ENCODE measurements at regions not wholly inside any gene's neighbourhood (a gene's known extent, or its start where the extent isn't known, plus 50 kb on each side); places are given as distances from the start of the nearest gene placed in this dataset.

DNA sequence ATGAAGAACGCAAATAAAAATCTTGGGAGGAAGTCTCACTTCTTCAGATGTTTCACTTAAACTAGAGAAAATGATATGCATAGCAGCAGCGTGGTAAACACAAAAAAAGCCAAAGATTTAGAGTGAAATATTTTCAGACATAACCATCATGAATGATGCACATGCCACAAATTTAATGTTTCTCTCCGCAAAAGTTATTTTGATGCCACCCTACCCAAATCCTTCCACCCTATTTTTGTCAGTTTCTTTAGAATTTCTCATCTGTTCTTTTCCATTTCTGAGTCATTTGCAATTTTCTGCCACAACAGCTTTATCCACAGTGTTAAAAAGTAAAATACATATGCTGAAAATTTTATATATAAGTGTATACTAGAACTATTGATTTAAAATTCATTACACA is 1663.7 kb upstream of the ADGRL3 start:
- TF ChIP-seq GATA3 (IDR thresholded peaks at IDR 0.05; ENCODE audit: low read depth, low read length) (no peak), GATA2 (IDR thresholded peaks at IDR 0.05; ENCODE audit: low read depth, low read length) (no peak)

DNA sequence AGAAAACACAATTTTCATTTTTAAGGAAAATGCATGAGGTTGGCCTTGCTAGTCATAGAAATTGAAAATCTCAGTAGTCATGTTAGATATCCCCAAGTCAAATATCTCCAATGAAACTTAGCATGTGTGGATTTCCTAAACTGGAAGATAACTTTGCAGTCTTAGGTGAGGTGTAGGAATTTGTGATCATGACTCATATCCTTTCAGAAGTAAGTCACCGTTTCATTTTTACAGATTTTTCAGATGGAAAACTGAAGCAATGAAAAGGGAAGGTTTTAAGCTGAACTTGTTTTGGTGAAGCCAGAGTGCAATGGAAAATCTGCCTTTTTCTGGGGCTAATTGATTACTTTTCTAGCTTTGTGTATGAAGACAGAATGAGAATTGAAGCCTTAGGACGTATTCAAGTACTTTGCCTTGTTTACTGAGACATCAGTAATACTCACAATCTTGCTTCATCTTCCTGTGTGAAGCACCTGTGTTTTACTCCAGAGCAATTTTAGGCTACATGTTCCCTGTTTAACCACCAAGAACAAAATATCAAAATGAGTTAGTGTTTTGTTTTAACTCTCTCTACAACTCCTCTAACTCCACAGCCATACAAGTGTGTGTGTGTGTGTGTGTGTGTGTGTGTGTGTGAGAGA is 1662.8 kb upstream of the ADGRL3 start:
- TF ChIP-seq GATA2 (IDR thresholded peaks at IDR 0.05; ENCODE audit: low read depth, low read length) (no peak), GATA3 (IDR thresholded peaks at IDR 0.05; ENCODE audit: low read depth, low read length) (no peak)

DNA sequence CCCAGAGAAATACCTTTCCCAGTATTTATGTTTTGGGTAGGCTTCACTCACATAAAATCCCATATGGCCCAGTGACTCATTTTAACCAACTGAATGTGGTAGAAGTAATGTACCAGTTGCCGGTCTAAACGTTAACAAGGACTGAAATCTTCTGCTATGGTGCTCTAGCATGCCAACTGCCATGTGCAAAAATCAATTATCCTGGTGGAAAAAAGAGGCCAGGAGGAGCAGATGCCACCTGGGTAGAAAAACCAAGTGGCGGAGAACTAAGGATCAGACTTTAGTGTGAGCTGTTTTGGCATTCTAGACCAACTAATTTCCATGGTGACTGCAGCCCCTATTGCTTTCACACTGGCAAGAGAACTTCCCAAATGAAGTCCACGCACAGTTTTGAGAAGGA is 1660.7 kb upstream of the ADGRL3 start:
- TF ChIP-seq GATA2 (IDR thresholded peaks at IDR 0.05; ENCODE audit: low read depth, low read length) (no peak), GATA3 (IDR thresholded peaks at IDR 0.05; ENCODE audit: low read depth, low read length) (no peak)

DNA sequence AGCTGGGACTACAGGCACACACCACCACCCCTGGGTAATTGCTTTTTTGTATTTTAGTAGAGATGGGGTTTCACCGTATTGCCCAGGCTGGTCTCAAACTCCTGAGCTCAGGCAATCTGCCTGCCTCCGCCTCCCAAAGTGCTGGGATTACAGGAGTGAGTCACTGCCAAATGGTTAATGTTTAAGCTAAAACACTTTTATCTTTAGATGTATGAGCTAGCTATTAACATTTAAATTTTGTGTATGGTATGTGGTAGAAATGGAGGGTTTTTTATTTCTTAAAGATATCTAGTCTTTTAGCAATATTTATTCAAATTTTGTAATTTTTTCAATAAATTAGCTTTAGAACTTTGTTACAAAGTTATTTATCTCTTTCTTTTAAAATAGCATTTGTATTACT is 1659.8 kb upstream of the ADGRL3 start:
- no peak for TF ChIP-seq GATA2 (IDR thresholded peaks at IDR 0.05; ENCODE audit: low read depth, low read length)
- TF ChIP-seq GATA3 (IDR thresholded peaks at IDR 0.05; ENCODE audit: low read depth, low read length), result no peak

DNA sequence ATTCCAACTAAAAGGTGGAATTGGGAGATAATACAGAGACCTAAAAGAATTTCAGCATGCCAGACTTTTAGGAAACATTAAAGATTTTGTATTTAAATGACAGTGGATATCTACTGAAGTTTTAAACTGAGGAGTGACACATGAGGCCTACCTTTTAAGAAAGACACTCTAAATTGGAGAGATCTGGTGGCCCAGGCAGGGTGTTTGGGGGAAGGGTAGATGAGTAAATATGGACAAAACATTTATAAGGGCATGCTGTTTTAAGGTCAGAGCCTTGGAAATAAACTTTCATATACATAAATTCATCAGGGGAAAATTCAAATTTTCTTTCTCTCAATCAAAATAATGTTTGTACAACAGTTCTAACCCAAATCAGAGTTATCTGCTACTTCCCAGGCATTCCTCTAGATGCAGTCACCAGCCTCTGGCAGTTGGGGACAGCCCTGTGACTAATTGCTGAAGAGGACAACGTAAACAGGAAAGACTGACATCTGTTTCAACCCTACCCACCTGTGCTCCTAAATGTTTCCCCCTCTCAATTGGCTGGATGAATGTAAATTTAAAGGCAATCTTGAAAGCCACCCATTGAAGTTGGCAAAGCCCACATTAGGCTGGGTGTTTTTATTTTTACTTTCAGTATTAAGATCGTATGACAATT is 1646.9 kb upstream of the ADGRL3 start:
- no peak for TF ChIP-seq GATA2 (IDR thresholded peaks at IDR 0.05; ENCODE audit: low read depth, low read length)
- no peak for TF ChIP-seq GATA3 (IDR thresholded peaks at IDR 0.05; ENCODE audit: low read depth, low read length)

DNA sequence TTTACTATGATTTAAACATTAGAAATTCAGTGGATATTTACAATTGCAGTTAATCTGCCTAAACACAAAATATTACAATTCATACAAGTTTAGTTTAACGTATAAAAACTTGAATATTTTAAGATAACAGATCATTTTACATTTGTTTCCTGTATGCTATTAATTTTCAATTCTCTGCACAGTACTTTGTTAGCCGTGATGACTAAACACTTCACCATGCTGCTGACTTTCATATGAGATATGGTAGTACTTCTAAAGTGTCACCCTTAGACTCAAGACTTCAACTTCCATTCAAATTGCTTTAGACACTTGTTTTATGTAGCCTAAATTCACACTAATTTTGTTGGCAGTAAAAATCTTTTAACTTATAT is 1646.4 kb upstream of the ADGRL3 start:
- TF ChIP-seq GATA3 (IDR thresholded peaks at IDR 0.05; ENCODE audit: low read depth, low read length) (no peak), GATA2 (IDR thresholded peaks at IDR 0.05; ENCODE audit: low read depth, low read length) (no peak)

DNA sequence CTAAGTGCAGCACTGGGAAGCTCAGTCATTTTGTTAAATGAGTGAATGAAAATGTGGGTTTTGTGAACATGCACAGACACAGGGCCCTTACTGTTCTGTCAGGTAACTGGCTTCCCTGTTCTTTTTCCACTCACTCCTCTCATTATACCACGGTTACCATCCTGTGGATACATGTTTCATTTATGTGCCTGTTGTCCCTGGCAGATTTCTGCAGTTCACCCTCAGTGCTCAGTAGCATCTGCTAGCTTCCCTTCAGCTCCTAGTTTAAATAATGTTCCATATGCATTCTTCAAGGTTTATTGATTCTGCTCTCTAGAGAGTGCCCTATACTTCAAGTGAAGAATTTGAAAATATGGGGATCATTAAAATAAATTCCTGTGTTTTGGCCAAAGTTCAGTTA is 1634.3 kb upstream of the ADGRL3 start:
- TF ChIP-seq GATA3 (IDR thresholded peaks at IDR 0.05; ENCODE audit: low read depth, low read length), result no peak

DNA sequence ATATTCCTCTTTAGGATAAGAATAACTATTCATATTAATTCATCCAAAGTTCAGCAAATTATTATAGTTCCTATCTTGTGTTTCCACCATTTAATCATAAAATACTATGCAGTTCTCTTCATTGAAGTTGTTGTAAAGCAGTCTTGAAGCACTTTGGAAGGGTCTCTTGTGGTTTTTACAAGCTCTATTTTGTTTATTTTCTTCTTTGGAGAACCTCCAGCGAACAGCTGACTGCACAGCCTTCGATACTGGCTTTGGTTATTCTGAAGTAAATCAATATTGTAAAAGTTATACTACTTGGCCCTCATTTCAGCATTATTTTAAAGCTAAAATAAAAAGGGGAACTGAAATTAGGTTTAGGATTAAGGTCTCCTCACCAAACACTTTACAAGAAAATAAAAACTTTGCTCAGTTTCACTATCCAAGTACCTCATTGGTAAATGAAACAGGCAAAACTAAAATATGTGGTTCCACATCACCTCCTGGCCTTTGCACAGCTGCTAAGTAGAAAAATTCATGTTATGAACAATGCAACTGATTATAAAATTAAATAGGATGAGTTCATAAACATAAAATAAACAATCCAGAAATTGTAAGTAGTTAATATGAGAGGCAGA is 1629.2 kb upstream of the ADGRL3 start:
- TF ChIP-seq GATA3 (IDR thresholded peaks at IDR 0.05; ENCODE audit: low read depth, low read length) (no peak), GATA2 (IDR thresholded peaks at IDR 0.05; ENCODE audit: low read depth, low read length) (no peak)

DNA sequence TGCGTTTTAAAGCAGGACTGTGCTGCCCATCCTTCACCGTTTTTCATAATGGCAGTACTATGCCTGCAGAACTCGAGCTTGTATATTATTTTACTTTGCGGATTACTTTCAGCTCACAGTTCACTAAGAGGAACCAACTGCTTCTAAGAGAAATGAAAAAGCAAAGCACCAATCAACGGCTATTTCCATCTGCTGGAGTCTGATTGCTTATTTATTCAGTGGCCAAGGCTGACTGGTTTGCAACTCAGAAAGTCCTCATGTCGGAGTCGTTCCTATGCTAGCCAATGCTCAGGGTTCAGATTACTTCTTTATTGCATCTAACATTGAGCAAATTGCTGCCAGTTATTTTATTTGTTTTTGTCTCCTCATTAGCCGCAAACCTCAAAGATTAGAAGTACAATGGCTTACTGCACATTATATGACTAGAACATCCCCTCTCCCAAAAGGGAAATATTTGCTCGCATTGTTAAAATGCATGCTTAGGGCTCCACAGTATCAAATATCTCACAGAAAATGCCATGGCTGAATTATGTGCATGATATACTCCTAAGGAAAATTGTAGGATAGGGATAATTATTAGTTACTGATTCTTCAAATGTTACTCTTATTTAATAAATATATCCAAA is 1628.2 kb upstream of the ADGRL3 start:
- TF ChIP-seq GATA2 (IDR thresholded peaks at IDR 0.05; ENCODE audit: low read depth, low read length) (no peak), GATA3 (IDR thresholded peaks at IDR 0.05; ENCODE audit: low read depth, low read length) (no peak)

DNA sequence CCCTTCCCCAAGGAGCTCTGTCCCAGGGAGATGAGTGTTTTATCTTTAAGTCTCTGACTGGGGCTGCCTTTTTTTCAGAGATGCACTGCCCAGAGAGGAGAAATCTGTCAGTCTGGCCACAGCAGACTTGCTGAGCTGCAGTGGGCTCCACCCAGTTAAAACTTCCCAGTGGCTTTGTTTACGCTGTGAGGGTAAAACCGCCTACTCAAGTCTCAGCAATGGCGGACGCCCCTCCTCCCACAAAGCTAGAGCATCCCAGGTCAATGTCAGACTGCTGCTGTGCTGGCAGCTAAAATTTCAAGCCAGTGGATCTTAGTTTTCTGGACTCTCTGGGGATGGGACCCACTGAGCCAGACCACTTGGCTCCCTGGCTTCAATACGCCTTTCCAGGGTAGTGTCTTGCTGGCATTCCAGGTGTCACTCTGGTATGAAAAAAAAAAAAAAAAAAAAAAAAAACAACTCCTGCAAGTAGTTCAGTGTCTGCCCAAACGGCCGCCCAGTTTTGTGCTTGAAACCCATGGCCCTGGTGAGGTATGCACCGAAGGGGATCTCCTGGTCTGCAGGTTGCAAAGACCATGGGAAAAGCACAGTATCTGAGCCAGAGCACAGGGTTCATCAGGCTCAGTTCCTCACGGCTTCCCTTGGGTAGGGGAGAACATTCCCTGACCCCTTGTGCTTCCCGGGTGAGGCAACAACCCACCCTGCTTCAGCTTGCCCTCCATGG is 1616.1 kb upstream of the ADGRL3 start:
- TF ChIP-seq GATA2 (IDR thresholded peaks at IDR 0.05; ENCODE audit: low read depth, low read length), result no peak
- TF ChIP-seq GATA3 (IDR thresholded peaks at IDR 0.05; ENCODE audit: low read depth, low read length), result no peak

DNA sequence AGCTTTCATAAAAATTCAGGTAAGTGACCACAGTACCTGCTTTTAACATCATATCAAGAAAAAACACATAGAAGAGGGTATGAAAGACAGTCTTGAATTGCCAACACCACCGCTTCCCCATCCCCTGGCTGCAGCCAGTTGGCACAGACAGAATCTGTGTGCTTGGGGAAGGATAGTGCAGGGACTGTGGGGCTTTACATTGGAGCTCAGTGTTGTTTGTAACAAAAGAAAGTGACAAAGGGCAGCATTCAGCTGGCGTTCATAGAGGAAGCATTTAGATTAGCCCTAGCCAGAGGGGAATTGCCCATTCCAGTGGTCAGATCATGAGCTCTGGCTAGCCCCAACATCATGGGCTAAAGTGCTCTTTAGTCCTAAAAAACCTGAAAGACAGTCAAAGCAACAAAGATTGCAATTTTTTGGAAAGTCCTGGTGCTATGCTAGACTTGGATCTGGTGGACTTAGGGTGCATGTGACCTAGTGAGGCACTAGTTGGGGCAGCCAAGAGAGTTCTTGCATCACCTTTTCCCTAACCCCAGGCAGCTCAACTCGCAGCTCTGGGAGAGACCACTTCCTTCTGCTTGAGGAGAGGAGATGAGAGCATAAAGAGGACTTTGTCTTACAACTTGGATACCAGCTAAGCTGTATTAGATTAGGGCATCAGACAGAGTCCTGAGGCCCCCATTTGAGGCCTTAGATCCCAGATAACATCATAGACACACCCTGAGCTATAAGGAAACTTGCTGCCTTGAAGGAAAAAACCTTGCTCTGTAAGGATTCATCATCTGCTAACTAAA is 1602.4 kb upstream of the ADGRL3 start:
- TF ChIP-seq GATA2 (IDR thresholded peaks at IDR 0.05; ENCODE audit: low read depth, low read length) (no peak), GATA3 (IDR thresholded peaks at IDR 0.05; ENCODE audit: low read depth, low read length) (no peak)

DNA sequence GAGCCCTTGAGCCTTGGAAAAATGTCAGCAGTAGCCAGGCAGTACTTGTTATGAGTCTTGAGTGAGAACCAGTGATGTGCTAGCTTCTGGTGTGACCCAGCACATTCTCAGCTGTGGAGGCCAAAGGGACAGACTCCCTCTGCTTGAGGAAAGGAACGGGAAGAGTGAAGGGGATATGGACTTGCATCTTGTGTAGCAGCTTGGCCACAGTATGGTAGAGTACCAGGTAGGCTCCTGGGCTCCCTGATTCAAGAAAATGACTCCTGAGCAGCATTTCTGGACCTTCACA is 1601.9 kb upstream of the ADGRL3 start:
- no peak for TF ChIP-seq GATA2 (IDR thresholded peaks at IDR 0.05; ENCODE audit: low read depth, low read length)
- TF ChIP-seq GATA3 (IDR thresholded peaks at IDR 0.05; ENCODE audit: low read depth, low read length), result no peak

DNA sequence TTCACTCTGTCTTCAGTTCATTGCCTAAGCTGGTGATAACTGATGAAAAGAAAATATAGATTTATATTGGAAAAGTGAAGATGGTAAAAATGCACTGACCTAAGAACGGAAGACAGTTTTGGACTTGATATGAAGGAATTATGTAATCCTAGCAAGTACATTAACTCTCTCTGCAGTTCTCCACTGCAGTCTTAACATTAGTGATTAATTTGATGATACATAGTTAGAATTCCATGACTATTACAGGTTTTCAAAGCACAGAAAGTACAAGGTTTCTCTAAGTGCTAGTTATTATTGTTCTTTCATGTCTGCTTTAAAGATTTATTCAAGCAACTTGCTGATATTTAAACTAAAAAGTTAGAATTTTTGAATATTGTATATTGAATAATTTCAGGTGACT is 1591.7 kb upstream of the ADGRL3 start:
- TF ChIP-seq GATA3 (IDR thresholded peaks at IDR 0.05; ENCODE audit: low read depth, low read length) (no peak), GATA2 (IDR thresholded peaks at IDR 0.05; ENCODE audit: low read depth, low read length) (no peak)

DNA sequence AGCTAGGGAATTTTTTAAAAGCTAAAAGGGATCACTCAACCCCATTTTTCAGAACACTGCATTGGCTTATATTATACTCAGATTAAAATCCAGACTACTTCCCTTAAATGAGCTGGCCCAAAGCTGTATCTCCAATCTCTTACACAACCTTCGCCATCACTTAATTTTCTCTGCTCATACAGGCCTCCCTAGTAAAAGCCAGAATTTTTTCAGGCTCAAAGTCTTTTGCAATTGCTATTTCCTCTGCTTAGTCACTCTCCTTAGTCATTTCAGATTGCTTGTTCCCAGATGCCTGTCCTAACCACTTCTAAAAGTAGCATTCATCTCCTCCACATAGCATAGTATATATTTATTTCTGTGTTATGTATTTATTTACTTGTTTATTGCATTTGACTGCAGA is 1587.9 kb upstream of the ADGRL3 start:
- TF ChIP-seq GATA3 (IDR thresholded peaks at IDR 0.05; ENCODE audit: low read depth, low read length), result no peak
- no peak for TF ChIP-seq GATA2 (IDR thresholded peaks at IDR 0.05; ENCODE audit: low read depth, low read length)
